ENCODE measurements at regions not wholly inside any gene's neighbourhood (a gene's known extent, or its start where the extent isn't known, plus 50 kb on each side); places are given as distances from the start of the nearest gene placed in this dataset.
A peak's percentile ranks its signal among the peaks of the same experiment; 100 is the strongest.

DNA sequence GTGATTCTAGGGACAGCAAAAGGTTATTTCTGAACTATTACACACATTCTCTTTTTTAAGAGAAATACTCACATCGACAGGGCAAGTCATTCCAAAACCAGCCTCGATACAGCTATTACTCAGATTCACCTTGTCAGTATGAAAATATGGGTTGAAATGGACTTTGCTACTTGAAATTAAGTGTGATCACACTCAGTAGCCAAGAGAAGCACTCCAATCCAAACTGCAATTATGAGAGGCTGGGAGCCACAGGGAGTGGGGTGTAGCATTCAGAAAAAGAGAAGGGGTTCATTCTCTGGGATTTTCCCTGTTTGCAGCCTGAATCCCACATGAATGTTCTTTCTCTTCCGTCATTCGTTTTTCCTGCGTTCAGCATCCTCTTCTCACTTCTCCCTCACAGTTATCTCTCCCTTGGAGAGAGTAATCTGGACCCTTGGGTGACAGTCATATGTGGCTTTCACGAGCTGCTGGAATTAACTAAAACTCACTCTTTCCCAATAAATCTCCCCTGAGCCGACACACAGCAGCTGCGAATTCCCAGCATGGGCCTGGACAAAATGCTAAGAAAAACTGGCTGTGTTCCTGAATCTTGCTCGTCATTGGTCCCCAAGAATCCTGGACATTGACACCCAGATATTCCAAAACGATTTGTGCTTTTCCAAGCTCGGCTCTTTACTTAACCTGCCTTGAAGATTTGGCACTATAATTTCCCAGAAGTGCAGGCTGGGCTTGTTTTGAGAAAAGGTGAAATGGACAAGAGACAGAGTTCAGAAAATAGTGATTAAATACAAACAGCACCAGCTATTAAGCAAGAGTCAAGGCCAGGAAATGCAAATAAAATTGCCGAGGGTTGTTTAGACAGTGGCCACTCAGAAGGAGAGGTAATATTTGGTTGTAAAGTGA is 199.5 kb upstream of the PLEKHG7 start:
- no peaks in the 10 kb centered on the region for H3K9me3 ChIP-seq (ENCODE audit: control insufficient read depth, insufficient read depth, low read depth, low read length)
- no peaks in the 10 kb centered on the region for H3K4me1 ChIP-seq (ENCODE audit: control insufficient read depth, insufficient read depth, low read length)
- ChIA-PET CTCF (no interaction called here), POLR2A (interaction anchor here (0.5 to 0.8 kb wide), 2 partner anchors 241 to 357 kb away, joined by 3 read pairs; partner anchors contain the start of gene BTG1)
- TF ChIP-seq SIN3A (IDR thresholded peaks at IDR 0.05; ENCODE audit: borderline replicate concordance, insufficient read depth, low read depth, low read length) (no peak), POLR2AphosphoS5 (IDR thresholded peaks at IDR 0.05; ENCODE audit: low read depth, low read length) (no peak), TCF7L2 (IDR thresholded peaks at IDR 0.05; ENCODE audit: low read depth, low read length) (no peak)
- TF ChIP-seq, protein P1, sequence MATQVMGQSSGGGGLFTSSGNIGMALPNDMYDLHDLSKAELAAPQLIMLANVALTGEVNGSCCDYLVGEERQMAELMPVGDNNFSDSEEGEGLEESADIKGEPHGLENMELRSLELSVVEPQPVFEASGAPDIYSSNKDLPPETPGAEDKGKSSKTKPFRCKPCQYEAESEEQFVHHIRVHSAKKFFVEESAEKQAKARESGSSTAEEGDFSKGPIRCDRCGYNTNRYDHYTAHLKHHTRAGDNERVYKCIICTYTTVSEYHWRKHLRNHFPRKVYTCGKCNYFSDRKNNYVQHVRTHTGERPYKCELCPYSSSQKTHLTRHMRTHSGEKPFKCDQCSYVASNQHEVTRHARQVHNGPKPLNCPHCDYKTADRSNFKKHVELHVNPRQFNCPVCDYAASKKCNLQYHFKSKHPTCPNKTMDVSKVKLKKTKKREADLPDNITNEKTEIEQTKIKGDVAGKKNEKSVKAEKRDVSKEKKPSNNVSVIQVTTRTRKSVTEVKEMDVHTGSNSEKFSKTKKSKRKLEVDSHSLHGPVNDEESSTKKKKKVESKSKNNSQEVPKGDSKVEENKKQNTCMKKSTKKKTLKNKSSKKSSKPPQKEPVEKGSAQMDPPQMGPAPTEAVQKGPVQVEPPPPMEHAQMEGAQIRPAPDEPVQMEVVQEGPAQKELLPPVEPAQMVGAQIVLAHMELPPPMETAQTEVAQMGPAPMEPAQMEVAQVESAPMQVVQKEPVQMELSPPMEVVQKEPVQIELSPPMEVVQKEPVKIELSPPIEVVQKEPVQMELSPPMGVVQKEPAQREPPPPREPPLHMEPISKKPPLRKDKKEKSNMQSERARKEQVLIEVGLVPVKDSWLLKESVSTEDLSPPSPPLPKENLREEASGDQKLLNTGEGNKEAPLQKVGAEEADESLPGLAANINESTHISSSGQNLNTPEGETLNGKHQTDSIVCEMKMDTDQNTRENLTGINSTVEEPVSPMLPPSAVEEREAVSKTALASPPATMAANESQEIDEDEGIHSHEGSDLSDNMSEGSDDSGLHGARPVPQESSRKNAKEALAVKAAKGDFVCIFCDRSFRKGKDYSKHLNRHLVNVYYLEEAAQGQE (IDR thresholded peaks at IDR 0.05; ENCODE audit: insufficient read depth in 1 of 2, low read depth in 2 of 2, low read length in 1 of 2), result no peak
- TF ChIP-seq, protein P2, sequence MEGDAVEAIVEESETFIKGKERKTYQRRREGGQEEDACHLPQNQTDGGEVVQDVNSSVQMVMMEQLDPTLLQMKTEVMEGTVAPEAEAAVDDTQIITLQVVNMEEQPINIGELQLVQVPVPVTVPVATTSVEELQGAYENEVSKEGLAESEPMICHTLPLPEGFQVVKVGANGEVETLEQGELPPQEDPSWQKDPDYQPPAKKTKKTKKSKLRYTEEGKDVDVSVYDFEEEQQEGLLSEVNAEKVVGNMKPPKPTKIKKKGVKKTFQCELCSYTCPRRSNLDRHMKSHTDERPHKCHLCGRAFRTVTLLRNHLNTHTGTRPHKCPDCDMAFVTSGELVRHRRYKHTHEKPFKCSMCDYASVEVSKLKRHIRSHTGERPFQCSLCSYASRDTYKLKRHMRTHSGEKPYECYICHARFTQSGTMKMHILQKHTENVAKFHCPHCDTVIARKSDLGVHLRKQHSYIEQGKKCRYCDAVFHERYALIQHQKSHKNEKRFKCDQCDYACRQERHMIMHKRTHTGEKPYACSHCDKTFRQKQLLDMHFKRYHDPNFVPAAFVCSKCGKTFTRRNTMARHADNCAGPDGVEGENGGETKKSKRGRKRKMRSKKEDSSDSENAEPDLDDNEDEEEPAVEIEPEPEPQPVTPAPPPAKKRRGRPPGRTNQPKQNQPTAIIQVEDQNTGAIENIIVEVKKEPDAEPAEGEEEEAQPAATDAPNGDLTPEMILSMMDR (IDR thresholded peaks at IDR 0.05), result no peak
- DNase-seq (ENCODE audit: low read depth, low spot score), result no peak
- no peak for ATAC-seq
- H3K36me3 ChIP-seq (ENCODE audit: control insufficient read depth, insufficient read depth, low read length), result no peaks in the 10 kb centered on the region
- no peak overlapping the region for H3K4me3 ChIP-seq (ENCODE audit: low read depth in 2 of 2, low read length in 2 of 2)
- BruUV-seq (replicated peaks), result no TSS peak
- in situ Hi-C loops (cut with HindIII; ENCODE audit: low pct_unique_long_range_greater_than_20kb, low sequenced_read_pairs), result no loop called here
- intact Hi-C loops (cut with micrococcal nuclease; ENCODE audit: unreplicated experiment), result no loop called here
- H3K27me3 ChIP-seq (ENCODE audit: control insufficient read depth, insufficient read depth, low read length), result no peaks in the 10 kb centered on the region
- no peak overlapping the region for H3K27ac ChIP-seq (ENCODE audit: low read length)

DNA sequence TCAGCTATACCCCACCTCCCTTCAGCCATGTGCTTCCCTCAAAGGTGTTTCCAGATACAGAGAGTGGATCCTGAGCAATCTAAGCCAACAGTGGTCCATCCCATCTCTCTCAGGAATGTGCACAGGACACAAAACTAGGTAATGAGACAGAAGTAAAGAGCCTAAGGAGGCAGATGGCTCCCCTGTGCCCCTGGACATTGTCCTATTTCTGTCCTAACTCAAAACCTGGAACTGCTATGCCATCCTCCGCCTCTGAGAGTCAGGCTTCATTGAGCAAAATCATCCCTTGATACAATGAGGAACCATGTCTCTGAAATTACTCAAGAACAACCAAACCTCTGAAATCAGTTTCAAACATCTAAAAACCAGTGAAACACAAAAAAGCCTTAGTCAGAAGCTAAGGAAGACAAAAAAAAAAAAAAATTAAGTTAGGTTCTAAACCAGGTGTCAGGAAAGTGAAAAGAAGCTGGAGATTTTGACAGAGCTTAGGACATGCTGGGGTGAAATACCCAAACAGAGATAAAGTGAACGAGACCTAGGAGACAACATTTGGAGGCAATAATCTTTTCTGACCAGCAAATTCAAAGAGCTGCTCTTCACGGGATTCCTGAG is 200.3 kb upstream of the PLEKHG7 start:
- CTCF ChIA-PET, result no interaction called here
- DNase-seq (ENCODE audit: low read depth, low spot score) (no peak), ATAC-seq (no peak)
- Histone ChIP-seq H3K9me3 (ENCODE audit: control insufficient read depth, insufficient read depth, low read depth, low read length) (no peaks in the 10 kb centered on the region), H3K36me3 (ENCODE audit: control insufficient read depth, insufficient read depth, low read length) (no peaks in the 10 kb centered on the region), H3K4me1 (ENCODE audit: control insufficient read depth, insufficient read depth, low read length) (no peaks in the 10 kb centered on the region), H3K27me3 (ENCODE audit: control insufficient read depth, insufficient read depth, low read length) (no peaks in the 10 kb centered on the region), H3K4me3 (ENCODE audit: low read depth in 2 of 2, low read length in 2 of 2) (no peak overlapping the region), H3K27ac (ENCODE audit: low read length) (no peak overlapping the region)
- POLR2A ChIA-PET, result no interaction called here
- in situ Hi-C loops (cut with HindIII; ENCODE audit: low pct_unique_long_range_greater_than_20kb, low sequenced_read_pairs) (no loop called here), intact Hi-C loops (cut with micrococcal nuclease; ENCODE audit: unreplicated experiment) (no loop called here)
- BruUV-seq (replicated peaks), result no TSS peak
- no peak for TF ChIP-seq SIN3A (IDR thresholded peaks at IDR 0.05; ENCODE audit: borderline replicate concordance, insufficient read depth, low read depth, low read length)
- no peak for TF ChIP-seq POLR2AphosphoS5 (IDR thresholded peaks at IDR 0.05; ENCODE audit: low read depth, low read length)
- TF ChIP-seq, protein P2 (IDR thresholded peaks at IDR 0.05), result peak; percentile 19; the same call in 1 of the 2 replicates
